NCI-H2227 (cell line): ENCODE measurements at regions not wholly inside any gene's neighbourhood (a gene's known extent, or its start where the extent isn't known, plus 50 kb on each side); places are given as distances from the start of the nearest gene placed in this dataset.

Experiments used
- DNase-seq: peaks from one replicate; lab custom pipeline; 2025; ENCODE audit not compliant: unreplicated experiment; lab: John Stamatoyannopoulos, UW

- no peak for DNase-seq
Observed at GRCh38 chr22:49642331-49642730, 185.3 kb downstream of the BRD1 start.

- no peak for DNase-seq
Observed at GRCh38 chr22:49641770-49642313, 185.8 kb downstream of the BRD1 start.

- DNase-seq, result no peak
Observed at GRCh38 chr22:49640366-49641095, 187.1 kb downstream of the BRD1 start.

- no peak for DNase-seq
Observed at GRCh38 chr22:49639956-49640355, 187.7 kb downstream of the BRD1 start.

- no peak for DNase-seq
Observed at GRCh38 chr22:49638788-49639187, 188.9 kb downstream of the BRD1 start.

- DNase-seq, result no peak
Observed at GRCh38 chr22:49638001-49638400, 189.7 kb downstream of the BRD1 start.

GRCh38 chr22:49637255-49637760 lies 190.4 kb downstream of the BRD1 start:
- DNase-seq, result no peak

- no peak for DNase-seq
Observed at GRCh38 chr22:49636649-49637048, 191.0 kb downstream of the BRD1 start.

- DNase-seq, result no peak
Observed at GRCh38 chr22:49636214-49636613, 191.5 kb downstream of the BRD1 start.

GRCh38 chr22:49634006-49634772 lies 193.5 kb downstream of the BRD1 start:
- DNase-seq, result no peak

GRCh38 chr22:49633010-49633324 lies 194.7 kb downstream of the BRD1 start:
- no peak for DNase-seq

GRCh38 chr22:49632199-49633009 lies 195.3 kb downstream of the BRD1 start:
- DNase-seq, result peak; percentile 64

GRCh38 chr22:49630448-49630946 lies 197.2 kb downstream of the BRD1 start:
- DNase-seq, result no peak

GRCh38 chr22:49629586-49630447 lies 197.9 kb downstream of the BRD1 start:
- no peak for DNase-seq

GRCh38 chr22:49629261-49629570 lies 198.5 kb downstream of the BRD1 start:
- DNase-seq, result no peak

- peak; percentile 0 for DNase-seq
Observed at GRCh38 chr22:49628391-49629260, 199.0 kb downstream of the BRD1 start.

- DNase-seq, result no peak
Observed at GRCh38 chr22:49627217-49628181, 200.2 kb downstream of the BRD1 start.
